DMS 273 (cell line): ENCODE measurements at regions not wholly inside any gene's neighbourhood (a gene's known extent, or its start where the extent isn't known, plus 50 kb on each side); places are given as distances from the start of the nearest gene placed in this dataset.

Experiments
- DNase-seq: peaks from one replicate; lab custom pipeline; 2025; ENCODE audit not compliant: unreplicated experiment; lab: John Stamatoyannopoulos, UW

DNA sequence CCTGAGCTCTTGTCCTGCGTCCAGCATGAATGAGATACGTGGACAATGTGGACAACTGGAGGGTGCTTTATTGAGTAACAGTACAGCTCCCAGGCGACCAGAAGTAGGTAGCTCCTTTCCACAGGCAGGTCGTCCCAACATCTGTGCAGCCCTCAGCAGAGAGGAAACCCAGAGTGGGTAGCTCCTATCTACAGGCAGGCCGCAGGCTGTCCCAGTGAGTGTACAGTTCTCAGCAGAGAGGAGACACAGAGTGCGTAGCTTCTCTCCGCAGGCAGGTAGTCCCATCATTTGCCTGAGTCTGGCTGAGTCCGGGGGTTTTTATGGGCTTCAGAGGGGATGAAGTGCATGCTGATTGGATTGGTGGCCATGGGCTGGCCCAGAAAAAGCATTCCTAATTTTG lies 373.3 kb downstream of the CHSY3 start:
- no peak for DNase-seq

DNA sequence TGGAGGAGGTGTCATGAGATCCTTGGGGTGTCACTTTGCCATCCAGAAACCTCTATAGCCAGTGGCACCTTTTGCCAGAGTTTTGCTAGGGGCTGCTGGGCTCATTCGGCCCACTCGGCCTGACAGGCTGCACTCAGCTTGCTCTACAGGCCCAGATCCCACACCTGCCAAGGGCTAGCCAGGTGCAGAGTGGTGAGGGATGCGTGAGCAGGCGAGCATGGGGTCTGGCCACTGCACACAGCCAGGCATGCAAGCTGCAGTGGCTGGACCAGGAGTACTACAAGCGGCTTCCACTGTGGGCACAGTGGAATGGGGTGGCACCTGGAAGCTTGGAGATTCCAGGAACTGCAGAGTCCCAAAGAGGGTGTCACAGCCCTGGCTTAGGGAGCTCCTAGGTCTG lies 372.7 kb downstream of the CHSY3 start:
- DNase-seq: no peak

DNA sequence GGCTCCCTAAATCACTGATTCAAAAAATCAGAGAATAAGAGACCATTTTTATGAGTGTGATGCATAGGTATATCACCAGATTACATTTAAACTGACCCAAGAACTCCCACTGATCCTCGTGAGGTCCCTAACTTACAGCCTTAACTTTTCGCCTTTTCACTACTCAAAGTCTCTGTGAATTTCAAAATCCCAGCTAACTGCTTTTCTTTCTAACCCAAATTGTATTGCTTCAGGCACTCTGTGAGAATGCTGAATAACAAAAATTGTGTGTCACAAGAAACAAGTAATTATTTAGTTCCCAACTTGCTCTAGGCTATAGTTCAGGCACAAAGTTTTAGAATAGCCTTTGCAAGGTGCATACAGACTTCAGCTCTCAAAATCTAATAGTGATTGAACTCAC lies 368.6 kb downstream of the CHSY3 start:
- no peak for DNase-seq

DNA sequence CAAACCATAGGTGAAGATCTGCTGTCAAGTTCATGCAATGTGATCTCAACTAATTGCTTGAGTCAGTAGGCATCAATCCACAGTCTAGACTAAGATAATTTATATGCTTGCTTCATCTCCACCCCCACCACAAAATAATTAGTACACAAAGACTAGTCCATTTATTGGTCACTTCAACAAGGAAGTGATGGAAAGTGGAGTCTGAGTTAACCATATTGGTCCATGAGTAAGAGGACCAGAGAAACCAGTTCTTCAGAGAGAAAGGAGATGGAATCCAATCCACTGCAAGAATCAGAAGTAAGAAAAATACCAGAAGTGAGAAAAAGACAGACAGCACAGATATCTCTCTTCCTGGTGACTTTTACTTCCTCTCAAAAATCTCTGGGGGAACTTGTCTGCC lies 366.5 kb downstream of the CHSY3 start:
- DNase-seq: no peak

DNA sequence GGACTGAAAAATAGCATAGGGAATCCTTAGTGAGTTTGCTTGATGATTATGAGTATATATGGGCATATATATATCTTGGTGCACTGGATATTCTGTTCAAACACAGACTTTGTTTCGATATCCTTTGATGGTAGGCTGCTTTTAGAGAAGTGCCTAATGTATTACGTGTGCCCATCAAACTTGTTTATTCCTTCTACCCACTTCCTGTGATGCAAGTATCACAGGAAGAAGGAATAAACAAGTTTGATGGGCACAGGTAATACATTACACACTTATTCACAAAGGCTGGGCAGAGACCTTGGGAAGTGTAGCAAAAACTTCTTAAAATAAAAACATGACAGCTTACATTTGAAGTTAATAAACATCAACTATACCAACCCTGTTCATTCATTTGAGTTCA lies 364.2 kb downstream of the CHSY3 start:
- no peak for DNase-seq

DNA sequence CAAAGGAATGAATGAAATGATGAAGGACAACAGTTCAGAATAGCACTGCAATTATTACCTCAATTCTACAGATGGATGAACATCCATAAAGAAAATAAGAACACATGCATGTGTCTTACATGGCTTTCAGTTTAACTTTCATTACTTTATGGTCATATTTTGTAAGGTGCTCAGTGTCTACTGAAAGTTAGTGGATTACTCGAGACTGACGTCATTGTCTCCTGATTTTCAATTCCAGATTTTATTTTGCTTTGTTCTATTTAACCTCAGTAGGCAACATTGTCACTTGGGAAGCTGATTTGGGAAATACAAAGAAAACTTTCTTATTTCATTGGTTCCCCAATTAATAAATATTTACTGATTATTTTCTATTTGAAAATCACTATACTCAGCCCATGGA lies 363.7 kb downstream of the CHSY3 start:
- DNase-seq: no peak

DNA sequence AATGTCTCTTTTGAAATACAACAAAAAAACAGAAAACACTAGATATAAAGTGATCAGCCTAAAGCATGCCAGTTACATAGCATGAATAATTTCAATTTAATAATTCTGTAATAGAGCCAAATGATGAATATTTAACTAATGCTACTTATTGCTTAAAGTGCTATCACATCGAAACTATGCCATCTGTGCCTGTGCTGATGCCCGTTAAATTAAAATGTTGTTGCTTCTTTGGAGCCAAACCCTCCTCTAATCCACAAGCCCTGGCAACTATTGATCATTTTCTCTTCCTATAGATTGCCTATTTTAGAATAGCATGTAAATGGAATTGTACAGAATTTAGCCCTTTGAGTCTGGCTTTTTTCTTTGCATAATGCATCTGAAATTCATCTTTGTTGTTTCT lies 356.2 kb downstream of the CHSY3 start:
- DNase-seq: no peak

DNA sequence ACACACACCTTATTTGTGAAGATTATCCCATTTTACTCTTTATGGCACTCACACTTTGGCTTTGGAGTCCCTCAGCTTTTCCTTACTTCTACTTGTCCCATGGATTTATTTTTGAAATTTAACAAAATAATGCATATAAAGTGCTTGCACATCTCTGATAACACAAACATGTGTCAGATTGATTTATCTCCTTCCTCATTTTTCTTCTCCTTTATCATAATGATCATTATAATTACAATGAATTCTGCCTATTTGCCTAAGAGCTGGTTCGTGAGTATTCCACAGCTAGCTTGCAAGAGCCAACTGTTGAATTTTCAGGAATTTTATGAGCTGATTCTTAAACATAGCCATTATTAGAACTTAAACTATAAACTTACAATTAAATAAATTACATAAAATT lies 347.7 kb downstream of the CHSY3 start:
- no peak for DNase-seq

DNA sequence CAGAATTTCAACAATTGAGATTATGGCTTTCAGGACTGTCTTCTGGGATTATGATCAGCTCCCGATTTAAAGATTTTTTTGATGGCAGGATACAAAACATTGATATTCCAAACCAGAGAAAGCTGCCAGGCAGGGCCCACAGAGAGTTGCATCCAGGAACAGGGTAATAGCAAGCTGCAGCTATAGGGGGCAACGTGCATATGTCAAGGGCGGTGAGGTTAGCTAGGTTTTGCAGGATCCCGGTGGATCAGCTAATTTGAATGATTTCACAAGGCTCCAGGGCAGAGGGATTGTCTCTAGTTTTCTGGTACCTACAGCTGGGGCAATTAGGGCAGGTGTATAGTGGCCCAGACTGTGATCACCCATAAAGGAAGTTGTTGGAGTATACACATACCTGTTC lies 339.4 kb downstream of the CHSY3 start:
- DNase-seq: no peak

DNA sequence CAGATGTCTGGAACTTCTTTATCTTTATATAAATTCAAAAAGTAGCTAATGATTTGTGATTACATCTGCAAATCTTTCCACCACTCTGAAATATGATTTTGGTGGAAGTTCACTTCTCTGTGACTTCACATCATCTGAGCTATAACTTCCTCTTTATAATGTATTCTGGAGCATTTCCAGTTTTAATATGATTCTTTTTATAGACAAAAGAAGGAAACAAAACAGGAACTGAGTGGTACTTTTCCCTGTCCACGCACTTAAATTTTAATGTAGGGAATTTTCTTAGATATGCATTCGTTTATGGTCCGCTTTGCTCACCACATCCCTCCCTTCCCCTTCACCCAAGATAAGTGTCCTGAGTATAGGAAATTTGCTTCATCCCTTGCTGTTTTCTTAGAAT lies 333.5 kb downstream of the CHSY3 start:
- DNase-seq: no peak
